ACC112 (cell line): ENCODE measurements at regions not wholly inside any gene's neighbourhood (a gene's known extent, or its start where the extent isn't known, plus 50 kb on each side); places are given as distances from the start of the nearest gene placed in this dataset.

Experiments used
- H2AFZ ChIP-seq: fragments of 200-600 bp; sonication (generic); one replicate; pipeline ENCODE4 v1.6.0; 2017; ENCODE audit warnings: antibody characterized with exemption, low read length; ENCODE audit not compliant: unreplicated experiment
- H3K27ac ChIP-seq: fragments of 200-600 bp; sonication (generic); 2 replicates; pipeline ENCODE4 v1.5.1; 2014; ENCODE audit warnings: low read depth, mild to moderate bottlenecking, antibody characterized with exemption, low read length, moderate library complexity
- H3K27me3 ChIP-seq: fragments of 200-600 bp; sonication (generic); 2 replicates; pipeline ENCODE4 v1.6.1; 2014; ENCODE audit warnings: mild to moderate bottlenecking, antibody characterized with exemption, low read length, moderate library complexity, mixed read lengths; ENCODE audit not compliant: insufficient read depth
- H3K36me3 ChIP-seq: fragments of 200-600 bp; sonication (generic); 2 replicates; pipeline ENCODE4 v1.6.1; 2016; ENCODE audit warnings: mild to moderate bottlenecking, antibody characterized with exemption, low read length, moderate library complexity, mixed read lengths; ENCODE audit not compliant: insufficient read depth
- H3K4me1 ChIP-seq: fragments of 200-600 bp; sonication (generic); one replicate; pipeline ENCODE4 v1.6.1; 2016; ENCODE audit warnings: low read length, mixed read lengths; ENCODE audit not compliant: insufficient read depth, unreplicated experiment, control insufficient read depth
- H3K4me3 ChIP-seq: fragments of 200-600 bp; sonication (generic); 2 replicates; pipeline ENCODE4 v1.5.1; 2014; ENCODE audit warnings: mild to moderate bottlenecking, low read depth, low read length
- H3K79me2 ChIP-seq: fragments of 200-600 bp; sonication (generic); one replicate; pipeline ENCODE4 v1.6.0; 2016; ENCODE audit warnings: low read length; ENCODE audit not compliant: control insufficient read depth, unreplicated experiment, insufficient read depth

- Histone ChIP-seq H3K79me2 (no peaks in the 10 kb centered on the region), H3K27ac (no peak overlapping the region), H3K27me3 (no peaks in the 10 kb centered on the region), H3K4me3 (no peak overlapping the region), H2AFZ (no peak overlapping the region), H3K36me3 (no peaks in the 10 kb centered on the region), H3K4me1 (peaks cover 15% of the 10 kb centered on the region)
These were observed 117.0 kb upstream of the MDM1 start for GRCh38 chr12:68449196-68449595.

GRCh38 chr12:68450947-68451260 is 118.7 kb upstream of the MDM1 start:
- Histone ChIP-seq H3K4me3 (peak overlapping the region; percentile 60), H2AFZ (peak overlapping the region; percentile 12), H3K27ac (peak overlapping the region; percentile 11), H3K4me1 (peaks cover 21% of the 10 kb centered on the region), H3K27me3 (no peaks in the 10 kb centered on the region), H3K79me2 (no peaks in the 10 kb centered on the region), H3K36me3 (no peaks in the 10 kb centered on the region)

GRCh38 chr12:68451261-68452077 is 119.3 kb upstream of the MDM1 start:
- peak overlapping the region; percentile 12 for H2AFZ ChIP-seq
- no peaks in the 10 kb centered on the region for H3K79me2 ChIP-seq
- H3K4me3 ChIP-seq, result peak overlapping the region; percentile 60
- H3K27ac ChIP-seq, result peak overlapping the region; percentile 11
- H3K27me3 ChIP-seq, result no peaks in the 10 kb centered on the region
- H3K4me1 ChIP-seq, result peaks cover 25% of the 10 kb centered on the region
- no peaks in the 10 kb centered on the region for H3K36me3 ChIP-seq

GRCh38 chr12:68452078-68452715 is 120.0 kb upstream of the MDM1 start:
- Histone ChIP-seq H3K79me2 (no peaks in the 10 kb centered on the region), H3K4me1 (peaks cover 25% of the 10 kb centered on the region), H3K4me3 (peak overlapping the region; percentile 60), H3K27ac (peak overlapping the region; percentile 11), H2AFZ (peak overlapping the region; percentile 12), H3K36me3 (no peaks in the 10 kb centered on the region), H3K27me3 (no peaks in the 10 kb centered on the region)

- H3K79me2 ChIP-seq, result no peaks in the 10 kb centered on the region
- H3K4me3 ChIP-seq, result no peak overlapping the region
- no peaks in the 10 kb centered on the region for H3K36me3 ChIP-seq
These were observed 121.1 kb upstream of the MDM1 start for GRCh38 chr12:68453278-68453677.

GRCh38 chr12:68453876-68454275 is 121.7 kb upstream of the MDM1 start:
- Histone ChIP-seq H2AFZ (no peak overlapping the region), H3K4me1 (peaks cover 25% of the 10 kb centered on the region), H3K79me2 (no peaks in the 10 kb centered on the region), H3K4me3 (no peak overlapping the region), H3K36me3 (no peaks in the 10 kb centered on the region), H3K27ac (no peak overlapping the region), H3K27me3 (no peaks in the 10 kb centered on the region)

More at GRCh38 chr12:68453278-68453677, 121.1 kb upstream of the MDM1 start:
- Histone ChIP-seq H3K27me3 (no peaks in the 10 kb centered on the region), H3K27ac (no peak overlapping the region), H3K4me1 (peaks cover 25% of the 10 kb centered on the region), H2AFZ (no peak overlapping the region)

- Histone ChIP-seq H3K79me2 (no peaks in the 10 kb centered on the region), H3K4me3 (no peak overlapping the region), H2AFZ (no peak overlapping the region), H3K36me3 (no peaks in the 10 kb centered on the region), H3K27me3 (no peaks in the 10 kb centered on the region), H3K27ac (no peak overlapping the region), H3K4me1 (peaks cover 25% of the 10 kb centered on the region)
These were observed 122.7 kb upstream of the MDM1 start for GRCh38 chr12:68454892-68455291.

GRCh38 chr12:68455691-68456345 is 123.7 kb upstream of the MDM1 start:
- Histone ChIP-seq H3K27ac (no peak overlapping the region), H3K4me1 (peaks cover 25% of the 10 kb centered on the region), H3K27me3 (no peaks in the 10 kb centered on the region), H3K36me3 (no peaks in the 10 kb centered on the region), H3K4me3 (no peak overlapping the region), H3K79me2 (no peaks in the 10 kb centered on the region), H2AFZ (peak overlapping the region; percentile 30)

- H3K27ac ChIP-seq, result no peak overlapping the region
- H3K4me1 ChIP-seq, result peaks cover 10% of the 10 kb centered on the region
- no peak overlapping the region for H3K4me3 ChIP-seq
- H3K36me3 ChIP-seq, result no peaks in the 10 kb centered on the region
- no peaks in the 10 kb centered on the region for H3K27me3 ChIP-seq
- no peak overlapping the region for H2AFZ ChIP-seq
- H3K79me2 ChIP-seq, result no peaks in the 10 kb centered on the region
These were observed 126.7 kb upstream of the MDM1 start for GRCh38 chr12:68458866-68459265.

GRCh38 chr12:68460236-68460635 is 128.1 kb upstream of the MDM1 start:
- Histone ChIP-seq H3K27me3 (no peaks in the 10 kb centered on the region), H2AFZ (no peak overlapping the region), H3K27ac (no peak overlapping the region), H3K4me3 (no peak overlapping the region), H3K79me2 (no peaks in the 10 kb centered on the region), H3K36me3 (no peaks in the 10 kb centered on the region), H3K4me1 (peaks cover 10% of the 10 kb centered on the region)
